ENCODE measurements at regions not wholly inside any gene's neighbourhood (a gene's known extent, or its start where the extent isn't known, plus 50 kb on each side); places are given as distances from the start of the nearest gene placed in this dataset.

GRCh38 chr12:125650587-125650986 is 585.4 kb downstream of the AACS start:
- TF ChIP-seq CTCF (IDR thresholded peaks at IDR 0.05) = no peak
- no peak for TF ChIP-seq EZH2 (IDR thresholded peaks at IDR 0.05)
- TF ChIP-seq EZH2phosphoT487 (IDR thresholded peaks at IDR 0.05) = no peak
